ENCODE measurements at regions not wholly inside any gene's neighbourhood (a gene's known extent, or its start where the extent isn't known, plus 50 kb on each side); places are given as distances from the start of the nearest gene placed in this dataset.

DNA sequence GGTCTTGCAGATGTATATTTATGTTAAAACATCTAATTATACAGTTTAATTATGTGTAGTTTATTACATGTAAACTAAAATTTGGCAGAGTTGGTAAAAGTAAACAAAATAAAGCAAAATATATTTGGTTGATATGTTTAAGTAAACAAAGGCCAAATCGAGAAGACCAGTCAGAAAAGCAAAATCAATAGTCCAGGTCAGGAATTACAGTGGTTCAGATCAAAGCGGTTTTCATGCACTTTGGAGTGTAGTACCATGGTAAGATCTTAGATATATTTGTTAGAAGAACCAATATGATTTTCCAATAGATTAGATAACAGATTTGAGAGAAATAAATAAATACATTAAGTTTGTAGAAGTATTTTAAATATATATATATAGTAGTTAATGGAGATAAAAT lies 1421.6 kb upstream of the CDH8 start:
- no peak overlapping the region for H3K4me3 ChIP-seq (ENCODE audit: low read length)
- DNase-seq = no peak
- no peaks in the 10 kb centered on the region for H3K36me3 ChIP-seq (replicated peaks; ENCODE audit: insufficient read depth, low read length)
- no peaks in the 10 kb centered on the region for H3F3A ChIP-seq (ENCODE audit: insufficient read depth, low read length)
- H3K27me3 ChIP-seq (replicated peaks; ENCODE audit: insufficient read depth, low read length) = no peaks in the 10 kb centered on the region
- H3K9me2 ChIP-seq (replicated peaks; ENCODE audit: insufficient read depth, low read length) = no peaks in the 10 kb centered on the region
- H3K9me3 ChIP-seq (replicated peaks; ENCODE audit: insufficient read depth, low read length) = no peaks in the 10 kb centered on the region
- H3K27ac ChIP-seq (ENCODE audit: low read length) = no peak overlapping the region
- no peaks in the 10 kb centered on the region for H3K4me1 ChIP-seq (ENCODE audit: low read length)
- TF ChIP-seq EZH2phosphoT487 (IDR thresholded peaks at IDR 0.05; ENCODE audit: low read length) (no peak), EZH2 (optimal IDR thresholded peaks at IDR 0.05; ENCODE audit: low read depth, low read length) (no peak)
- TF ChIP-seq, protein P1, sequence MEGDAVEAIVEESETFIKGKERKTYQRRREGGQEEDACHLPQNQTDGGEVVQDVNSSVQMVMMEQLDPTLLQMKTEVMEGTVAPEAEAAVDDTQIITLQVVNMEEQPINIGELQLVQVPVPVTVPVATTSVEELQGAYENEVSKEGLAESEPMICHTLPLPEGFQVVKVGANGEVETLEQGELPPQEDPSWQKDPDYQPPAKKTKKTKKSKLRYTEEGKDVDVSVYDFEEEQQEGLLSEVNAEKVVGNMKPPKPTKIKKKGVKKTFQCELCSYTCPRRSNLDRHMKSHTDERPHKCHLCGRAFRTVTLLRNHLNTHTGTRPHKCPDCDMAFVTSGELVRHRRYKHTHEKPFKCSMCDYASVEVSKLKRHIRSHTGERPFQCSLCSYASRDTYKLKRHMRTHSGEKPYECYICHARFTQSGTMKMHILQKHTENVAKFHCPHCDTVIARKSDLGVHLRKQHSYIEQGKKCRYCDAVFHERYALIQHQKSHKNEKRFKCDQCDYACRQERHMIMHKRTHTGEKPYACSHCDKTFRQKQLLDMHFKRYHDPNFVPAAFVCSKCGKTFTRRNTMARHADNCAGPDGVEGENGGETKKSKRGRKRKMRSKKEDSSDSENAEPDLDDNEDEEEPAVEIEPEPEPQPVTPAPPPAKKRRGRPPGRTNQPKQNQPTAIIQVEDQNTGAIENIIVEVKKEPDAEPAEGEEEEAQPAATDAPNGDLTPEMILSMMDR (IDR thresholded peaks at IDR 0.05; ENCODE audit: low read length) = no peak
- H4K20me1 ChIP-seq (ENCODE audit: insufficient read depth, low read length) = no peaks in the 10 kb centered on the region
- H3K9ac ChIP-seq (ENCODE audit: low read length) = no peak overlapping the region
- no peak overlapping the region for H3K4me2 ChIP-seq (ENCODE audit: low read depth, low read length)
- H3K79me2 ChIP-seq (ENCODE audit: low read length) = no peaks in the 10 kb centered on the region
- H2AFZ ChIP-seq (ENCODE audit: low read length) = no peak overlapping the region

DNA sequence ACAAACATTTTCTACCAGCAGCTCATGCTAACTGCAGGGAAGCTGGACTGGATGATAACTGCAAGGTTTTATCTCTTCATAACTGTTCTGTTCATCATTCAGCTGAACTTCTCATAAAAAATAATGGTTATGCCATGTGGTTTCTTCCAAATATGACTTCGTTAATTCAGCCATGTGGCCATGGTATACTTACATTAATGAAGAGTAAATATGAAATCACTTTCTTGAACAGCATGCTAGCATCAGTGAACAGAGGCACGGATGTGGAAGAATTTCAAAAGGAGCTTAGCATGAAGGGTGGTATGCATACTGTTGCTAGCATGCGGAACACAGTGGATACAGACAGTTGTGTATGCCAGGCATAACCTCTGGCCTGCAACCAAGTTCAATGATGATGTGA lies 1417.0 kb upstream of the CDH8 start:
- DNase-seq = no peak

DNA sequence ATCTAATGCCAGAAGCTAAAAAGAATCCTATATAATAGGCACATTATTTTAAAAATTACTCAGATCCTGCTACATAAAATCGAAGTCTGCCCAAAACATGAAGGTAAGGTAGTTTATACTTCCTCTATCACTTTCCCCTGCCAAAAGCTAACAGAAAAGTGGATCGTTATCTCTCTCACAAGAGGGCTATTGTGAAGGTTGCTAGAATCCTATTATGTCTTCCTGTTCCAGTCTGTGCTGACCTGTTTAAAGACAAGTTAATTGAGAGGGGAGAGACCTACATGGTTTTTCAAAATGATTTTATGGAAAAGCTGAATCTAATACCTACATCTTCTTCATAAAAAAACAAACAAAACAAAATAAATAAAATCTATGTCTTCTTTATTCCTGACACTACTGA lies 1410.9 kb upstream of the CDH8 start:
- Histone ChIP-seq H3K4me3 (ENCODE audit: low read length) (no peak overlapping the region), H3K79me2 (ENCODE audit: low read length) (no peaks in the 10 kb centered on the region), H3K4me2 (ENCODE audit: low read depth, low read length) (no peak overlapping the region), H2AFZ (ENCODE audit: low read length) (no peak overlapping the region), H3K4me1 (ENCODE audit: low read length) (no peaks in the 10 kb centered on the region), H3K36me3 (replicated peaks; ENCODE audit: insufficient read depth, low read length) (no peaks in the 10 kb centered on the region), H3K27me3 (replicated peaks; ENCODE audit: insufficient read depth, low read length) (no peaks in the 10 kb centered on the region), H3K9ac (ENCODE audit: low read length) (no peak overlapping the region), H3K9me2 (replicated peaks; ENCODE audit: insufficient read depth, low read length) (no peaks in the 10 kb centered on the region), H3K9me3 (replicated peaks; ENCODE audit: insufficient read depth, low read length) (no peaks in the 10 kb centered on the region; the same call in 1 of the 2 replicates), H4K20me1 (ENCODE audit: insufficient read depth, low read length) (no peaks in the 10 kb centered on the region), H3K27ac (ENCODE audit: low read length) (no peak overlapping the region), H3F3A (ENCODE audit: insufficient read depth, low read length) (no peaks in the 10 kb centered on the region)
- no peak for DNase-seq
- TF ChIP-seq, protein P1 (IDR thresholded peaks at IDR 0.05; ENCODE audit: low read length) = no peak
- TF ChIP-seq EZH2 (optimal IDR thresholded peaks at IDR 0.05; ENCODE audit: low read depth, low read length) (no peak), EZH2phosphoT487 (IDR thresholded peaks at IDR 0.05; ENCODE audit: low read length) (no peak)

More for the DNA sequence above, 1417.0 kb upstream of the CDH8 start:
- H3K9me2 ChIP-seq (replicated peaks; ENCODE audit: insufficient read depth, low read length) = no peaks in the 10 kb centered on the region
- no peaks in the 10 kb centered on the region for H3K27me3 ChIP-seq (replicated peaks; ENCODE audit: insufficient read depth, low read length)
- no peak overlapping the region for H3K4me3 ChIP-seq (ENCODE audit: low read length)
- H3K4me1 ChIP-seq (ENCODE audit: low read length) = no peaks in the 10 kb centered on the region
- no peaks in the 10 kb centered on the region; the same call in 1 of the 2 replicates for H3K9me3 ChIP-seq (replicated peaks; ENCODE audit: insufficient read depth, low read length)
- TF ChIP-seq EZH2phosphoT487 (IDR thresholded peaks at IDR 0.05; ENCODE audit: low read length) (no peak), EZH2 (optimal IDR thresholded peaks at IDR 0.05; ENCODE audit: low read depth, low read length) (no peak)
- TF ChIP-seq, protein P1 (IDR thresholded peaks at IDR 0.05; ENCODE audit: low read length) = no peak
- H3F3A ChIP-seq (ENCODE audit: insufficient read depth, low read length) = no peaks in the 10 kb centered on the region
- H3K27ac ChIP-seq (ENCODE audit: low read length) = no peak overlapping the region
- H3K36me3 ChIP-seq (replicated peaks; ENCODE audit: insufficient read depth, low read length) = no peaks in the 10 kb centered on the region
- no peaks in the 10 kb centered on the region for H3K79me2 ChIP-seq (ENCODE audit: low read length)
- H2AFZ ChIP-seq (ENCODE audit: low read length) = no peak overlapping the region
- no peak overlapping the region for H3K9ac ChIP-seq (ENCODE audit: low read length)
- H3K4me2 ChIP-seq (ENCODE audit: low read depth, low read length) = no peak overlapping the region
- H4K20me1 ChIP-seq (ENCODE audit: insufficient read depth, low read length) = no peaks in the 10 kb centered on the region
